ENCODE measurements at regions not wholly inside any gene's neighbourhood (a gene's known extent, or its start where the extent isn't known, plus 50 kb on each side); places are given as distances from the start of the nearest gene placed in this dataset.

GRCh38 chr13:103510007-103510535, 443.9 kb upstream of the SLC10A2 start:
- no peaks in the 10 kb centered on the region for H3K36me3 ChIP-seq (ENCODE audit: control insufficient read depth in 1 of 2, insufficient read depth in 2 of 2, low read length in 2 of 2)
- BruUV-seq (replicated peaks), result no TSS peak
- no peaks in the 10 kb centered on the region for H4K20me1 ChIP-seq (ENCODE audit: insufficient read depth)
- no peak overlapping the region for H3K27ac ChIP-seq (ENCODE audit: low read depth, low read length)
- no peaks in the 10 kb centered on the region for H3K79me2 ChIP-seq (ENCODE audit: insufficient read depth, low read length)
- no peaks in the 10 kb centered on the region for H3K27me3 ChIP-seq (ENCODE audit: insufficient read depth, low read length)
- CTCF ChIA-PET, result no interaction called here
- H3K9me3 ChIP-seq (ENCODE audit: control insufficient read depth in 1 of 2, insufficient read depth in 1 of 2, low read depth in 1 of 2, low read length in 2 of 2), result peaks cover 0 to 4% of the 10 kb centered on the region in 2 experiments; a peak in 1 of 4 replicates
- RAD21 ChIA-PET (ENCODE audit: low non-redundant PET in 1 of 2, low total read pairs in 2 of 2, uncharacterized antibody in 2 of 2, unreplicated experiment in 2 of 2), result no interaction called here
- intact Hi-C loops (cut with micrococcal nuclease), result no loop called here
- DNase-seq (ENCODE audit: low read depth, low spot score) (no peak), ATAC-seq (peak; percentile 46; the same call in 1 of the 2 replicates)
- TF ChIP-seq, protein P1, sequence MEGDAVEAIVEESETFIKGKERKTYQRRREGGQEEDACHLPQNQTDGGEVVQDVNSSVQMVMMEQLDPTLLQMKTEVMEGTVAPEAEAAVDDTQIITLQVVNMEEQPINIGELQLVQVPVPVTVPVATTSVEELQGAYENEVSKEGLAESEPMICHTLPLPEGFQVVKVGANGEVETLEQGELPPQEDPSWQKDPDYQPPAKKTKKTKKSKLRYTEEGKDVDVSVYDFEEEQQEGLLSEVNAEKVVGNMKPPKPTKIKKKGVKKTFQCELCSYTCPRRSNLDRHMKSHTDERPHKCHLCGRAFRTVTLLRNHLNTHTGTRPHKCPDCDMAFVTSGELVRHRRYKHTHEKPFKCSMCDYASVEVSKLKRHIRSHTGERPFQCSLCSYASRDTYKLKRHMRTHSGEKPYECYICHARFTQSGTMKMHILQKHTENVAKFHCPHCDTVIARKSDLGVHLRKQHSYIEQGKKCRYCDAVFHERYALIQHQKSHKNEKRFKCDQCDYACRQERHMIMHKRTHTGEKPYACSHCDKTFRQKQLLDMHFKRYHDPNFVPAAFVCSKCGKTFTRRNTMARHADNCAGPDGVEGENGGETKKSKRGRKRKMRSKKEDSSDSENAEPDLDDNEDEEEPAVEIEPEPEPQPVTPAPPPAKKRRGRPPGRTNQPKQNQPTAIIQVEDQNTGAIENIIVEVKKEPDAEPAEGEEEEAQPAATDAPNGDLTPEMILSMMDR (IDR thresholded peaks at IDR 0.05 in 2 of 3, conservative IDR thresholded peaks at IDR 0.05 in 1 of 3; ENCODE audit: borderline replicate concordance in 1 of 3, insufficient read depth in 1 of 3, low read depth in 2 of 3, low read length in 2 of 3), result 0 out of 6 replicates have a peak, but pooled peaks of 1 of the 3 experiments have one; percentile 11
- no peak for TF ChIP-seq MAX (IDR thresholded peaks at IDR 0.05)
- no peak overlapping the region for H3K9ac ChIP-seq (ENCODE audit: low read length)
- H3K4me2 ChIP-seq (ENCODE audit: low read length), result no peak overlapping the region
- POLR2A ChIA-PET, result no interaction called here
- no peak overlapping the region for H3K4me3 ChIP-seq (replicated peaks in 1 of 2; ENCODE audit: low read depth in 1 of 2, low read length in 2 of 2)
- H3K9me2 ChIP-seq (ENCODE audit: insufficient read depth), result no peaks in the 10 kb centered on the region
- H3K4me1 ChIP-seq (ENCODE audit: control insufficient read depth in 1 of 2, insufficient read depth in 2 of 2, low read length in 2 of 2), result no peaks in the 10 kb centered on the region
- no peak overlapping the region for H2AFZ ChIP-seq (ENCODE audit: low read depth, low read length, poor library complexity, severe bottlenecking)

DNA sequence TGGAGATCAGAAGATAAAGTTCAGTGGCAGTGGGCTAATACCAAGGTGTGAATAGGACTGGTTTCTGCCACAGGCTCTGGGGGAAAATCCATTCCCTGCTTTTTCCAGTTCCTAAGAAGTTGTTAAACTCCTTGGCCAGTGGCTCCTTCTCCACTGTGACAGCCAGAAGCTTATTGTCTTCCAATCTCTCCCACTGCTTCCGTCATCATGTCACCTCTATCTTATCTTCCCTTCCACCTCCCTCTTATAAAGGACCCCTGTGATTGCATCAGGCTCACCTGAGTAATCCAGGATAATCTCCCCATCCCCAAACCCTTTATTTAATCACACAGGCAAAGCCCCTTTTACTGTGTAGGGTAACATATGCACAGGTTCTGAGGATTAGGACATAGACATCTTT, 431.2 kb upstream of the SLC10A2 start:
- TF ChIP-seq FOSL1 (IDR thresholded peaks at IDR 0.05; ENCODE audit: low read depth) (no peak), EZH2phosphoT487 (IDR thresholded peaks at IDR 0.05; ENCODE audit: borderline replicate concordance) (no peak), POLR2A (IDR thresholded peaks at IDR 0.05; ENCODE audit: borderline replicate concordance, extremely low read depth, insufficient read depth, insufficient read length) (no peak), ELF1 (IDR thresholded peaks at IDR 0.05; ENCODE audit: borderline replicate concordance, low read depth) (no peak), ZNF274 (IDR thresholded peaks at IDR 0.05; ENCODE audit: low read depth, low read length) (no peak), CEBPB (IDR thresholded peaks at IDR 0.05; ENCODE audit: low read depth) (no peak)
- TF ChIP-seq, protein P1 (IDR thresholded peaks at IDR 0.05 in 2 of 3, conservative IDR thresholded peaks at IDR 0.05 in 1 of 3; ENCODE audit: borderline replicate concordance in 1 of 3, insufficient read depth in 1 of 3, low read depth in 2 of 3, low read length in 2 of 3), result no peak
- TF ChIP-seq, protein P2, sequence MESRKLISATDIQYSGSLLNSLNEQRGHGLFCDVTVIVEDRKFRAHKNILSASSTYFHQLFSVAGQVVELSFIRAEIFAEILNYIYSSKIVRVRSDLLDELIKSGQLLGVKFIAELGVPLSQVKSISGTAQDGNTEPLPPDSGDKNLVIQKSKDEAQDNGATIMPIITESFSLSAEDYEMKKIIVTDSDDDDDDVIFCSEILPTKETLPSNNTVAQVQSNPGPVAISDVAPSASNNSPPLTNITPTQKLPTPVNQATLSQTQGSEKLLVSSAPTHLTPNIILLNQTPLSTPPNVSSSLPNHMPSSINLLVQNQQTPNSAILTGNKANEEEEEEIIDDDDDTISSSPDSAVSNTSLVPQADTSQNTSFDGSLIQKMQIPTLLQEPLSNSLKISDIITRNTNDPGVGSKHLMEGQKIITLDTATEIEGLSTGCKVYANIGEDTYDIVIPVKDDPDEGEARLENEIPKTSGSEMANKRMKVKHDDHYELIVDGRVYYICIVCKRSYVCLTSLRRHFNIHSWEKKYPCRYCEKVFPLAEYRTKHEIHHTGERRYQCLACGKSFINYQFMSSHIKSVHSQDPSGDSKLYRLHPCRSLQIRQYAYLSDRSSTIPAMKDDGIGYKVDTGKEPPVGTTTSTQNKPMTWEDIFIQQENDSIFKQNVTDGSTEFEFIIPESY (IDR thresholded peaks at IDR 0.05; ENCODE audit: extremely low read depth, insufficient replicate concordance, low read length), result no peak
- TF ChIP-seq, protein P3, sequence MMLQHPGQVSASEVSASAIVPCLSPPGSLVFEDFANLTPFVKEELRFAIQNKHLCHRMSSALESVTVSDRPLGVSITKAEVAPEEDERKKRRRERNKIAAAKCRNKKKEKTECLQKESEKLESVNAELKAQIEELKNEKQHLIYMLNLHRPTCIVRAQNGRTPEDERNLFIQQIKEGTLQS (IDR thresholded peaks at IDR 0.05), result no peak

More for the DNA sequence above, 431.2 kb upstream of the SLC10A2 start:
- H3K36me3 ChIP-seq (ENCODE audit: control insufficient read depth in 1 of 2, insufficient read depth in 2 of 2, low read length in 2 of 2), result no peaks in the 10 kb centered on the region
- H3K79me2 ChIP-seq (ENCODE audit: insufficient read depth, low read length), result no peaks in the 10 kb centered on the region
- no peaks in the 10 kb centered on the region for H3K27me3 ChIP-seq (ENCODE audit: insufficient read depth, low read length)
- intact Hi-C loops (cut with micrococcal nuclease), result no loop called here
- no peak for DNase-seq (ENCODE audit: low read depth, low spot score)
- no peaks in the 10 kb centered on the region for H3K4me1 ChIP-seq (ENCODE audit: control insufficient read depth in 1 of 2, insufficient read depth in 2 of 2, low read length in 2 of 2)
- ATAC-seq, result no peak
- CTCF ChIA-PET, result no interaction called here
- POLR2A ChIA-PET, result no interaction called here
- H3K9me2 ChIP-seq (ENCODE audit: insufficient read depth), result no peaks in the 10 kb centered on the region
- H3K9me3 ChIP-seq (ENCODE audit: control insufficient read depth in 1 of 2, insufficient read depth in 1 of 2, low read depth in 1 of 2, low read length in 2 of 2), result no peaks in the 10 kb centered on the region; a peak in 1 of 4 replicates
- RAD21 ChIA-PET (ENCODE audit: low non-redundant PET in 1 of 2, low total read pairs in 2 of 2, uncharacterized antibody in 2 of 2, unreplicated experiment in 2 of 2), result no interaction called here
- no peak overlapping the region for H3K4me2 ChIP-seq (ENCODE audit: low read length)
- H4K20me1 ChIP-seq (ENCODE audit: insufficient read depth), result no peaks in the 10 kb centered on the region
- no peak overlapping the region for H3K27ac ChIP-seq (ENCODE audit: low read depth, low read length)
- H3K9ac ChIP-seq (ENCODE audit: low read length), result no peak overlapping the region
- no peak overlapping the region for H2AFZ ChIP-seq (ENCODE audit: low read depth, low read length, poor library complexity, severe bottlenecking)
- no peak overlapping the region for H3K4me3 ChIP-seq (replicated peaks in 1 of 2; ENCODE audit: low read depth in 1 of 2, low read length in 2 of 2)
- no TSS peak for BruUV-seq (replicated peaks)

Measured in HCT116 (cell line).